Endothelial cell of umbilical vein (primary cell): ENCODE measurements at regions not wholly inside any gene's neighbourhood (a gene's known extent, or its start where the extent isn't known, plus 50 kb on each side); places are given as distances from the start of the nearest gene placed in this dataset.

Experiments
- BruUV-seq: library from RNA; stranded (reverse); fragments of 400-500 nt; replicated peaks from 2 replicates; lab custom pipeline; 2021; lab: Mats Ljungman, UMichigan
- CTCF ChIA-PET: fragments of 300-600, 350-600 bp; sonication (Branson Sonifier 250); formaldehyde crosslinking; loops from one replicate; lab custom pipeline; 2021; ENCODE audit warnings: antibody characterized with exemption, inconsistent platforms; lab: Charles Lee
- POLR2A ChIA-PET: fragments of 300-600, 350-600 bp; sonication (Branson Sonifier 250); formaldehyde crosslinking; loops from one replicate; lab custom pipeline; 2021; ENCODE audit warnings: antibody characterized with exemption, inconsistent platforms; lab: Charles Lee
- DNase-seq: peaks from one replicate; pipeline ENCODE4 v3.0.0-alpha.2; 2011; ENCODE audit warnings: low read depth, low spot score
- FAIRE-seq: peaks from 2 replicates; lab custom pipeline; 2011; peaks lifted over from hg19 to GRCh38; lab: Jason Lieb, UNC
- H2AFZ ChIP-seq: 2 replicates; pipeline ENCODE4 v1.6.0; 2012; ENCODE audit warnings: low read depth, low read length, control low read depth, inconsistent platforms
- H3K27ac ChIP-seq: 2 replicates; pipeline ENCODE4 v1.5.1; 2011; ENCODE audit warnings: low read depth, mild to moderate bottlenecking, control low read depth, low read length, moderate library complexity; ENCODE audit not compliant: insufficient read depth
- H3K27me3 ChIP-seq, 2 experiments: 2 replicates each; pipeline versions ENCODE4 v1.6.0 to v1.6.1; 2011; ENCODE audit warnings: low read length in 2 of 2, mixed read lengths in 1 of 2; ENCODE audit not compliant: control insufficient read depth in 2 of 2, insufficient read depth in 2 of 2
- H3K36me3 ChIP-seq, 2 experiments: 2 replicates in 1 of 2; 3 replicates in 1 of 2; pipeline ENCODE4 v1.5.1; 2011; ENCODE audit warnings: low read length in 2 of 2, mild to moderate bottlenecking in 1 of 2, moderate library complexity in 1 of 2; ENCODE audit not compliant: control insufficient read depth in 2 of 2, insufficient read depth in 2 of 2; ENCODE audit errors: extremely low read depth in 1 of 2
- H3K4me1 ChIP-seq: 3 replicates; pipeline ENCODE4 v1.5.1; 2011; ENCODE audit warnings: mild to moderate bottlenecking, low read length; ENCODE audit not compliant: control insufficient read depth, insufficient read depth; ENCODE audit errors: extremely low read depth
- H3K4me2 ChIP-seq: 2 replicates; pipeline ENCODE4 v1.6.1; 2011; ENCODE audit warnings: low read length, control low read depth, mixed read lengths; ENCODE audit not compliant: insufficient read depth
- H3K4me3 ChIP-seq, 3 experiments: fragments of 200-600 bp in 1 of 3; sonication (generic), shearing (Covaris generic) in 1 of 3; replicated peaks in 1 of 3; 2 replicates each; pipeline ENCODE4 v1.5.1; 2011 to 2016; ENCODE audit warnings: control low read depth in 3 of 3, low read length in 3 of 3, mild to moderate bottlenecking in 2 of 3, inconsistent platforms in 1 of 3, low read depth in 1 of 3, moderate library complexity in 1 of 3; ENCODE audit not compliant: insufficient read depth in 1 of 3
- H3K79me2 ChIP-seq: 2 replicates; pipeline ENCODE4 v1.6.0; 2012; ENCODE audit warnings: low read length, inconsistent platforms; ENCODE audit not compliant: control insufficient read depth, insufficient read depth
- H3K9ac ChIP-seq: replicated peaks from 2 replicates; pipeline ENCODE3; 2011; ENCODE audit warnings: low read length, control low read depth; ENCODE audit not compliant: insufficient read depth; ENCODE audit errors: extremely low read depth
- H3K9me1 ChIP-seq: replicated peaks from 3 replicates; pipeline ENCODE4 v1.6.0; 2011; ENCODE audit warnings: mild to moderate bottlenecking, low read length; ENCODE audit not compliant: control insufficient read depth, insufficient read depth; ENCODE audit errors: extremely low read depth
- H3K9me3 ChIP-seq: replicated peaks from 2 replicates; pipeline ENCODE4 v1.5.1; 2012; ENCODE audit warnings: low read length, inconsistent platforms; ENCODE audit not compliant: control insufficient read depth, insufficient read depth
- H4K20me1 ChIP-seq: replicated peaks from 2 replicates; pipeline ENCODE3; 2011; ENCODE audit warnings: mild to moderate bottlenecking, low read length; ENCODE audit not compliant: control insufficient read depth, insufficient read depth; ENCODE audit errors: extremely low read depth
- CTCF ChIP-seq, 2 donors: IDR thresholded peaks; 1 replicate in 1 of 2; 2 replicates in 1 of 2; pipeline ENCODE4 v1.5.1; 2011; ENCODE audit warnings: low read length in 2 of 2, mild to moderate bottlenecking in 2 of 2, moderate library complexity in 2 of 2, control low read depth in 1 of 2, inconsistent platforms in 1 of 2, low read depth in 1 of 2; ENCODE audit not compliant: insufficient read depth in 1 of 2; ENCODE audit errors: extremely low read depth in 1 of 2
- EZH2 ChIP-seq: IDR thresholded peaks from 2 replicates; pipeline ENCODE4 v1.6.1; 2012; ENCODE audit warnings: borderline replicate concordance, low read depth, mild to moderate bottlenecking, moderate library complexity, low read length, inconsistent platforms; ENCODE audit not compliant: severe bottlenecking
- FOS ChIP-seq: IDR thresholded peaks from 2 replicates; pipeline ENCODE4 v1.6.1; 2011; ENCODE audit warnings: mild to moderate bottlenecking, low read length, moderate library complexity, borderline replicate concordance; ENCODE audit not compliant: insufficient read depth
- GATA2 ChIP-seq: IDR thresholded peaks from 2 replicates; pipeline ENCODE4 v1.7.0; 2011; ENCODE audit warnings: low read depth, mild to moderate bottlenecking, moderate library complexity, mixed read lengths, low read length; ENCODE audit not compliant: insufficient read length, insufficient read depth
- JUN ChIP-seq: IDR thresholded peaks from 2 replicates; pipeline ENCODE4 v1.6.1; 2011; ENCODE audit warnings: borderline replicate concordance, low read depth; ENCODE audit not compliant: insufficient read length, insufficient read depth
- MAX ChIP-seq: IDR thresholded peaks from 2 replicates; pipeline ENCODE4 v1.6.1; 2011; ENCODE audit not compliant: insufficient read depth, insufficient read length
- MYC ChIP-seq: IDR thresholded peaks from one replicate; pipeline ENCODE4 v1.6.1; 2011; ENCODE audit warnings: mild to moderate bottlenecking, low read depth, low read length
- POLR2A ChIP-seq: IDR thresholded peaks from 2 replicates; pipeline ENCODE4 v1.6.1; 2012; ENCODE audit warnings: low read depth, mild to moderate bottlenecking, control low read depth, low read length
- POLR2AphosphoS5 ChIP-seq: IDR thresholded peaks from 2 replicates; pipeline ENCODE4 v1.6.1; 2012; ENCODE audit warnings: low read depth, mild to moderate bottlenecking, control low read depth, low read length, moderate library complexity; ENCODE audit not compliant: insufficient read depth
- dilution Hi-C: fragments of 300-500 bp; cut with MboI; formaldehyde crosslinking; loops from one replicate; pipeline ENCODE4 v1.15.0; 2019; ENCODE audit warnings: low sequenced_read_pairs; ENCODE audit not compliant: extremely low pct_ligation_motif_present
- intact Hi-C: fragments of 100-400 bp; cut with micrococcal nuclease; formaldehyde crosslinking; loops from one replicate; pipeline ENCODE4 v1.10.0; 2022

DNA sequence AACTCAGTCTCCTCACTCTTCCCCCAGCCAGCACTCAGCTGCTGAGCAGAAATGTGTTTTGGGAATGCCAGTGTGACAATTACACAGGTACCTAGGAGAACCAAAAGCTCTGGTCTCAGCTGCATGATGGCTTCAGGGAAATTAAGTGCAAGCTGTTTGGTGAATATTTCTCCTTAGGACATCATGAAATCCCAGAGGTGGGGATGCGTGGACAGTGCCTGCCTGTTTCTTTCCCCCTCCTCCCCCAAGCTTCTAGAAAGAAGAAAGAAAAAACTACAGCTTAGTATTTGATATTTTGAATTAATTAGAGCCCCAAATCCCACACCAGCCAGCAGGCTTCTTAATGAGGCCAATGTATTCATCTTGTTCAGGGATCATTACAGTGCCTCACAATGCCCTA lies 243.0 kb downstream of the IDS start:
- intact Hi-C loops: no loop called here
- TF ChIP-seq GATA2 (no peak), FOS (no peak), EZH2 (no peak), MAX (no peak), POLR2A (no peak), JUN (no peak), MYC (no peak), POLR2AphosphoS5 (no peak)
- Histone ChIP-seq H2AFZ (no peak overlapping the region), H3K4me2 (no peak overlapping the region), H3K9me3 (no peaks in the 10 kb centered on the region), H3K9ac (no peak overlapping the region), H3K9me1 (no peaks in the 10 kb centered on the region), H3K36me3 (no peaks in the 10 kb centered on the region), H4K20me1 (no peaks in the 10 kb centered on the region), H3K4me3 (no peak overlapping the region), H3K4me1 (no peaks in the 10 kb centered on the region), H3K79me2 (no peaks in the 10 kb centered on the region), H3K27ac (no peak overlapping the region), H3K27me3 (no peaks in the 10 kb centered on the region)
- no TSS peak for BruUV-seq
- POLR2A ChIA-PET: no interaction called here
- DNase-seq: no peak
- CTCF ChIA-PET: no interaction called here
- no peak for FAIRE-seq
- dilution Hi-C loops: no loop called here

GRCh38 chrX:149259241-149259640 lies 245.9 kb downstream of the IDS start:
- Histone ChIP-seq H2AFZ (no peak overlapping the region), H3K27me3 (no peaks in the 10 kb centered on the region), H3K9me1 (no peaks in the 10 kb centered on the region), H3K9me3 (no peaks in the 10 kb centered on the region), H3K79me2 (no peaks in the 10 kb centered on the region), H3K4me2 (no peak overlapping the region), H3K36me3 (no peaks in the 10 kb centered on the region), H3K27ac (no peak overlapping the region), H3K4me1 (no peaks in the 10 kb centered on the region), H4K20me1 (no peaks in the 10 kb centered on the region), H3K4me3 (no peak overlapping the region), H3K9ac (no peak overlapping the region)
- CTCF ChIA-PET: no interaction called here
- intact Hi-C loops: no loop called here
- dilution Hi-C loops: no loop called here
- FAIRE-seq (no peak), DNase-seq (no peak)
- no peak for TF ChIP-seq FOS
- no peak for TF ChIP-seq MYC
- TF ChIP-seq GATA2: no peak
- TF ChIP-seq POLR2A: no peak
- TF ChIP-seq EZH2: no peak
- no peak for TF ChIP-seq CTCF (IDR thresholded peaks at IDR 0.05; ENCODE audit: extremely low read depth in 1 of 2, insufficient read depth in 1 of 2, low read depth in 1 of 2, low read length in 2 of 2)
- no peak for TF ChIP-seq JUN
- no peak for TF ChIP-seq POLR2AphosphoS5
- no peak for TF ChIP-seq MAX
- no TSS peak for BruUV-seq
- POLR2A ChIA-PET: no interaction called here
